HS-5 (cell line): ENCODE measurements at regions not wholly inside any gene's neighbourhood (a gene's known extent, or its start where the extent isn't known, plus 50 kb on each side); places are given as distances from the start of the nearest gene placed in this dataset.

Experiments used
- DNase-seq: peaks from one replicate; pipeline ENCODE4 v3.0.0-alpha.2; 2012; ENCODE audit warnings: low read depth

DNA sequence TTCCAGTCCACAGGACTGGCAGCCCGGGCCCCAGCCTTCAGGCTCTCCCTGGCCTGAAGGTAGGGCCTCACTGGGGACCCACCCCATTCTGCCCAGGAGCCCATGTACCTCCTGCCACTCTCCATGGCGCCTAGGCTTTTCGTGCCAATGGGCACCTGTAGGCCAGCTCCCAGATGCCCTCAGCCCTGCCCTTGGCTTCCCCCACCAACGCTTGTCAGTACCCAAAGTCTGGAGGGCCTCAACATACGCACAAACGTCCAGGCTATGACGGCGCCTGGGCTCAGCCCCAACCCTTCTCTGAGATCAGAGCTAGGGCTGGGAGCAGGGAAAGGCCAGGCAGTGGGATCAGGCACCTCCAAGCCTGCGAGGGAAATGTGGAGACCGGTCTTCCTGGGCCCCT, 816.9 kb upstream of the LUZP2 start:
- no peak for DNase-seq

DNA sequence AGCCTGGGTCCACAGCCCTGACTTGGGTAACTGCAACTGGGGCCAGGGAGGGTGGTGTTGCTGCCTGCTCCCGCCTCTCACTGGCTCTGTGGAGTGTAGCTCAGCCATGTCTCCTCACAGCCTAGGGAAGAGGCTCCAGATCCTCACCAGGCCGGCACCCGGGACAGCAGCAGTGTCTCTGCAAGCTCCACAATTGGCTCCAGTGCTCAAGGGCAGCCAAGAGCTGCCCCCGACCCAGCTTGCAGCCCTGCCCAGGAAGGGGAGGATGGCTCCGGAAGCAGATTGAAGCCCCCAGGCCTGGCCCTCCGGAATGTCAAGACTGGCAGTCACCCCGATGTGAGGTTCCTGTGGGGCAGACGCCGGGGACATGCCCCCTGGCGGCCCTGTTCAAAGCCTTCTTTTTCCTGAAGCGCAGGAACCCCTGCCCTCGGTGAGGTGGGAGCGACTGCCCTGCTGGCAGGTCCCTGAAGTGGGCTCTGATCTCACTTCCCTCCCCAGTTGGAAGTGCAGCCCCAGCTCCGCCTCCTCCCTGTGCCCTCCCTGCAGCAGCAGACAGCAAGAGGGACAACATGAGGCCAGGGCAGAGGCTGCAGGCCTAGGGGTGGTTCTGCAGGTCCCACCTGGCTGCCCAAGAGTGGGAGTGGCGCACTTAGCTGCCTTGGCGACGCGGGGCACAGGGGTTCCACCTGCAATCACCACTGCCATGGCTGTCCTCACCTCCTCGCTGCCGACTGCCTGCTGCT, 816.2 kb upstream of the LUZP2 start:
- no peak for DNase-seq

DNA sequence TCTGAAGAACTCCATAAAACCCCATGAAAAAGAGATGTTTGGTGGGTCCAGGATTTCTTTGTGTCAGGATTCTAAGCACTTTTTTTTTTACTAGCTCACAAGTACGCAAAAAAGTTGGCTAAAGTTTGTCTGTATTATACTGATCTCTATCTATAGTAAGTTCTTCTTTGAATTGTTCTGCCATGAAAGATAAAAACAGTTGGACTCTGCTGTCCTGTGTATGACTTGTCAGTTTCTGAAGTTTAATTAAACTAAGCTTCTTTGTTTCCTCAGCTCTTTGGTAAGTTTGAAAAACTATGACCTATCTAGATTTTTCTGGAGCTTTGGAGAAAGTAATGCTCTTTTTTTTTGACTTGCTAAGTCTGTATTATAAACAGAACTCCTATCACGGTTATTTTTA, 812.2 kb upstream of the LUZP2 start:
- no peak for DNase-seq

DNA sequence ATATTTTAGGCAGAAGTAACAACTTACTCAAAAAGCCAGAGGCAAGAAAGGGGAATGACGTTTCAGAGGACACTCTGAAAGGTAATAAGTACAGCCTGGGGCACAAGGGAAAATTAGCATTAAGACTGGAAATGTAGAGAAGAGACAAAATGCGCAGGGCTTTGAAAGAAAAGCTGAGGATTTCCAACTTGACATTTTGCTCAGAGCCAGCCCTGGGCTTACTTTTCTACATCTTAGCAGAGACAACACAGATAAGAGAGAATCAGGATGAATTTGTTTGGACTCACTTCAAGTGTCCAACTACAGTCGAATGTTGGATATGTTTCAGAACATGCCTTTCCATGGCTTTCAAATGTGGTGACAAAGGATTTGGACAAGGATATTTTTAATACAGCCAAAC, 808.9 kb upstream of the LUZP2 start:
- DNase-seq, result no peak

DNA sequence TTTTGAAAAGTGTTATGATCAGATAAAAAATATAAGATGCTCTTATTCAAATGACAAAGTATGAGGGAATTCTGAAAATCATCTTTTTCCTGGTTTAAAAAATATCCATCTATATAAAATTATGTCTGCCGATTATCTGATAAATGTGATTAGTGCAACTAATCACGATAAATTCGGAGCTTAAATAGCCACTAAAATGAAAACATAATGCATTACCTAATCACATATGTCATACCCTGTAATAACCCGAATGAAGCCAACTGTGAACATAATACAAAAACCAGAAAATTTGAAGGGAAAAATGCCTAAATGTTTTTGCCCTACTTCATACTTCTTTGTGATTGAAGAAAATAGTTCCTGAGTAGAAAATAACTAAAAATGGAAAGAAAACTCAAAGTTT, 808.4 kb upstream of the LUZP2 start:
- no peak for DNase-seq

DNA sequence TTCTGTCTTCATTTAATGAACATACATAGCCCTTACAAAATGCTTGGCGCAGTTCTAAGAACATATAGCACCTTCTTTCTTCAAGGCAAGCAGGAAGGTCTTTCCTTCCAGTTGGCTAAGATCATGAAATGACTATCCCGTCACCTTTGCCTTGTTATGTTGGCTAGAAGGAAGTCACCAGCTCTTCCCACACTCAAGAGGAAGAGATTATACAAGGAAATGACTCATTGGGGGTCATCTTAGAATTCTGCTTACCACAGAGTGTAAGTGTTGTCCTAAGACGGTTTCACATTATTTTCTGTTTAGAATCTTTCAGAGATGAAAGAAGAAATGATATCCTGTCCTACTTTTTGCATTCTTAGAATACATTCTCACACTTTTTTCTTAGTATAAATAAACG, 808.0 kb upstream of the LUZP2 start:
- peak; percentile 46 for DNase-seq

DNA sequence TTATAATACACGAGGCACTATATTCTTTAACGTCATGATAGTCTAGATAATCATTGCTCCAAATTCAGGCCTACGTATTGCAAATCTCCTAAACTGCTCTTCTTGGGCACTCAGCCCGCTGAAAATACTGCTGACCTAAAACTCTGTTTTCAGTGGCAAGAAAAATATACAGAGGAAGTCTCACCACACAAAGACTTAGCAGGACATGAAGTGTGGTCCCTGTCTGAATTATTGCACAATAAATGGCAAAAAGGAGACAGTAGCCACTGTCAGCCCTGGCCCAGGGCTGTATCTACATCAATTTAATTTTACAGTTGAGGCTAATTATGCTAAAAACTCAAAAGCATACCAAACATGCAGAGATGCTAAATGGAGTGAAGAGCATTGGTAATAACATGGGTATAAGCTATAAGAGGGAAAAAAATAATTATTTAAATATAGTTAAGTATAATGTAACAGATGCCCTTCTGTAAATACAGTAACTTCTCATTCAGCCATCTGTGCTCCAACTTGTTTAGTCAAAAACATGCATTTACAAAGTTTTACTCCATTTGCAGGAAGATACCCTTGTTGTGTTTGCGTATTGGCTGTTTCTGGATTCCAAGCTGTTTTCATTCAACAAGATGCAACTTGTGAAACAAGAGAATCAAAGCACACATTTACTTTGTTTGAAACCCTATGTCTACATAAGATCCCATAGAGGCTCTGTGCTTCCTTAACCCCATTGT, 800.0 kb upstream of the LUZP2 start:
- no peak for DNase-seq

DNA sequence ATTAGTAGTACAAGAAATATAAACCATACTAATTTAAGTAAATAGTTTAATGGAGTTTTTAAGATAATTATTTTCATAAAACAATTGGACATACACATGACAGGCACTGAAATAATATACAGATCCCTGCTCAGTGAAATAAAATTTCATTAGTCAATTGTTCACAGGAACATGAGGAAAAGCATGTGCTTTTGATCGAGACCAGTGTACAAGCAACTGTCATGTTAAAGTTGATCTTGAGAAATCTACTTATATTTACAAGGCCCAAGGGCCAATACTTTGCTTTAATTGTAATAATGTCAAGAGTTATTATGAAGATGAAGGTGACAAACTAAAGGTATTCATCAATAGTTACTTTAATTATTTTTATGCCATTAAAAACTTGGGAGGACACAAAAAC, 792.7 kb upstream of the LUZP2 start:
- no peak for DNase-seq

DNA sequence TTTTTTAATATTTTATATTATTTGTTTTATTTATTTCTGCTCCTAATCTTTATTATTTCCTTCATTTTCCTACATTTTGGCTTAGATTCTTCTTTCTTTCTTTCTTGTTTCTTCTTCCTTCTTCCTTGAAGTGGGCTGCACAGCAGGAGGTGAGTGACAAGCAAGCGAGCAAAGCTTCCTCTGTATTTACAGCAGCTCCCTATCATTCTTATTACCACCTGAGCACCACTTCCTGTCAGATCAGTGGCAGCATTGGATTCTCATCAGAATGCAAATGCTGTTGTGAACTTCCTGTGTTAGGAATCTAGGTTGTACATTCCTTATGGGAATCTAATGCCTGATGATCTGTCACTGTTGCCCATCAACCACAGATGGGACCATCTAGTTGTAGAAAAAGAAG, 784.9 kb upstream of the LUZP2 start:
- no peak for DNase-seq

DNA sequence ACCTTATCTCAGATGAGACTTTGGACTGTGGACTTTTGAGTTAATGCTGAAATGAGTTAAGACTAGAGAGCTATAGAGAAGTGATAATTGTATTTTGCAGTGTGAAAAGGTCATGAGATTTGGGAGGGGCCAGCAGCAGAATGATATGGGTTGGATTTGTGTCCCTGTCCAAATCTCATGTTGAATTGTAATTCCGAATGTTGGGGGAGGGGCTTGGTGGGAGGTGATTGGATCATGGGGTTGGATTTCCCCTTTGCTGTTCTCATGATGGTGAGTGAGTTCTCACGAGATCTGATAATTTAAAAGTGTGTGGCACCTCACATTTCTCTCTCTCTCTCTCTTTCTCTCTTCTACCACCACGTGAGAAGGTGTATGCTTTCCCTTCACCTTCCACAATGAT, 777.8 kb upstream of the LUZP2 start:
- no peak for DNase-seq

DNA sequence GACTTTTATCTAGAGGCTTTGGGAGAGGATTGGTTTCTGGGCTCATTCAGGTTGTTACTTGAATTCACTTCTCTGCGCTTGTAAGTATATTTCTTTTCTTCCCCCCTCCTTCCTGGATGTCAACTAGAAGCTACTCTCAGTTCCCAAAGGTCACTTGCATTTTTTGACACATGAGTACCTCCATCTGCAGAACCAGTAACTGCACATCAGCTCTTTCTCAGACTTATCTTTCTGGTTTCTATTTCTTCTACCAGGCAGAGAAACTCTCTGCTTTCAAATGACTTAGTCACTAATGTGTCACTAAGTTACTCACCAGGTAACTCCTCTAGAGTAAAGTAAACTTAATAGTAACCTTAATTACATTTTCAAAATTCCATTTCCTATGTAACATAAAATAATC, 773.0 kb upstream of the LUZP2 start:
- DNase-seq, result peak; percentile 23

DNA sequence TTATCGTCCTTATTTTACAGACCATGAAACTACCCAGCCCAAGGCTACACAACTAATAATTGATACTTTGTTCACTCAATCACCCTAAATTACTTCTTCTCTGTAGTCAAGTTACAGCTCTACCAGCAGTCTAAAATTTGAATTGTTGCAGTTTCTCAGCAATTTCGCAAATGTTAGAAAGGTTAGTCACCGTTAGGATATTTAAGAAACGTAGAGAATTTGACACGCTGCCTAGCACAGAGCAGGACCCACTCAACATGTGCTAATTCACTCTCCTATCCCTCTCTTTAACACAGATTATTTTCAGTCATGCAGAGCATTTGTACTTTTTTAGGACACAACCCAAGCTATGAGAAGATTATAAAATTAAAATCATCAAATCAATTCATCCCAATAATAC, 771.1 kb upstream of the LUZP2 start:
- DNase-seq, result peak; percentile 61

DNA sequence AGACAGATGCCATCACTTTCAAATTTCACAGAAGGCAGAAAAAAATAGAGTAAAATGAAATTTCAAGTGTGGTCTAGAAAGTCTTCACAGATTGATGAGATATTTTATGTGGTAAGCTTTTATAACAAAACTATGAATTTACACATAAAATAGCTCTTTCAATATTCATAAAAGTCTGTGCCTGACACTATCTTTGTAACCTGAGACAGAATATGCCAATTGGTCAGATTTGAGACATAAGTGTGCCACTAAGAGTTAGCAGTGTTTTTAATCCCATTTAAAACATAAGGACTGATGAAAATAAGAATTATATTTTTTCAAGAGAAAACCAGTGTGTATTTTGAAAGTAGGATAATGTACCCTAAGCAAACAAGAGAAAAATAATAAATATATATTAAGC, 769.5 kb upstream of the LUZP2 start:
- DNase-seq, result no peak

DNA sequence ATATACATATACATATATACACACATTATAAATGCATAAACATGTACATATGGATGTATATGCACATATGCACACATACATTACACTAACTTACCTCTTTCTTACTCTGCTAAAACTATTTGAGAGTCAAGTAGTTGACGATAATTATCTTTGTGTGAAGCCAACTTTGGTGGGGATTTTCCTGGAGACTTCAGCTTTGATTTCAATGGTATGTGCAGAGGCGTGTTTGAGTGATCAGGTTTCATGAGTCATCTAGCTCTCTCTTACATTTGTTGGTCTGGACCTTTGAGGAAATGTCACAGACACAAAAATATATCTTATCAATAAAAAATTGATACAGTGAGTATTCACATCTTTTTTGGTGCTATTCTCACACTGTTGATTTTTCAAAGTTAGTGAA, 769.1 kb upstream of the LUZP2 start:
- DNase-seq, result peak; percentile 55

DNA sequence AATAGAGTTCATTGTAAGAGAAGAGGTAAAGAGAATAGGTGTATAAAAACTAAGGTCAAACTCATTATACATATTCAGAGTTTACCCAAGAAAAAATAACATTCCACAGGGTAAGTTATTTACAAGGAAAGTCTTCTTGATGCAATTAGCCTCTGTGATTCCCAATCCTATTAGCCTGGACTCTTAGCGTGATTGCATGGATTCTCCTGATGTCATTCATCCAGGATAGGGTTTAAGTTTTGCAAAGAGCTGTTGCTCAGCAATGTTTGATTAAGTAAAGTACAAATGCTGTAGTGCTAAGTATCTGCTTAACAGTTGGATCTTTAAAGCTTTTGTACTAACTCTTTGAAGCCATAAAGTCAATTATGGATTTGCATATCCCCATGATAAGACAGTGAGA, 767.8 kb upstream of the LUZP2 start:
- no peak for DNase-seq

DNA sequence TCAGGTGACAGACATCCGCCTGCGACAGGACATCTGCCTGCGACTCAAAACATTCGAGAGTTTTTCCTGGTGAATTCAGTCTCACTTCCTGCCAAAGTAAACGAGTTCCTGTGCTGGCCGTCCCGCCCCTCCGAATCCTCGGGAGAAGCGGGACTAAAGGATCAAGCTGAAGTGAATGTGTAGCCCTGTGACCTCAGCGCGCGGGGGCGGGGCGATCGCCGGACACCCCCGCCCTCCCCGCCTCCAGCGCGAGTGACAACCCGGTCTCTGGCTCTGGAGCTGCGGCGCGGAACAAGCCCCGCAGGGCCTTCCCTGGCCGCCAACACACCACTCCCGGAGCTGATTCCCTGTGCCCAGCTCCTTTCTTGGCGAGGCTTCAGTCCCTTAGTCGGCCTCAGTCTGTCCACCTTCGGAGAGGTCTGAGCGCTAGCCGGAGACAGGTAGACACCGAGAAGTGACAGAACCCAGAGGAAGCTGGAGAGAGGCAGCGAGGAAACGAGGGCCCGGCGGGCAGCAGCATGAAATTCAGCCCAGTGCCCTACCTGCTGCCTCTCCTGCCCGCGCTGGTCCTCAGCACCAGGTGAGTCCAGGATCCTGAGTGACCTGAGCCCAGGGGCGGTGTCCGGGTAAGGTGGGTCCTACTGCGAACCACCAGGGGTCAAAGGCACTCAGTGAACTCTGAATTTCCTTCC, 766.4 kb upstream of the LUZP2 start:
- DNase-seq, result no peak

DNA sequence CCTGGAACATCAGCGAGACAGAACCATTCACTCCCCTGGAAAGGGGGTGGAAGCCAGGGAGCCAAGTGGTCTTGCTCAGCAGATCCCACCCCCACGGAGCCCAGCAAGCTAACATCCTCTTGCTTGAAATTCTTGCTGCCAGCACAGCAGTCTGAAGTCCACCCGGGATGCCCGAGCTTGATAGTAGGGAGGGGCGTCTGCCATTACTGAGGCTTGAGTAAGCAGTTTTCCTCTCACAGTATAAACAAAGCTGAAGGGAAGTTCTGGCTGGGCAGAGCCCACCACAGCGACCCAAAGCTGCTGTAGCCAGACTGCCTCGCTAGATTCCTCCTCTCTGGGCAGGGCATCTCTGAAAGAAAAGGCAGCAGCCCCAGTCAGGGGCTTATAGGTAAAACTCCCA, 764.8 kb upstream of the LUZP2 start:
- no peak for DNase-seq

DNA sequence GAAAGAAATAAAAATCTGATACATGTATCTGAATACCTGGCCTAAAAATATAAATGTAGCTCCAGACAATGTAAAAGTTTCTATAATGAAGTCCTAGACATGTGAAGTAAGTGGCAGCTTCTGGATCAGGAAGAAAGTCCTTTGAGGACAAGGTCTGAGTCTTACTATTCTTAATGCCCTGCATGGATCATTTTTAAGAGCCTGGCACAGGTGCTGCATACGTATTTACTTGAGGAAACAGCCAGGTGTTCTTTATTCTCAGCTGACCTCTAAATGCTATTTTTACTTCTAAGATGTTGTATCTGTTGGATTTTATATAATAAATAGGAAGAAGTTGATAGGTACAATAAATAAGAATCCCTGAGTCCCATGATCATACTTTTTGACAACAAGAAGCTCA, 750.0 kb upstream of the LUZP2 start:
- DNase-seq, result no peak

DNA sequence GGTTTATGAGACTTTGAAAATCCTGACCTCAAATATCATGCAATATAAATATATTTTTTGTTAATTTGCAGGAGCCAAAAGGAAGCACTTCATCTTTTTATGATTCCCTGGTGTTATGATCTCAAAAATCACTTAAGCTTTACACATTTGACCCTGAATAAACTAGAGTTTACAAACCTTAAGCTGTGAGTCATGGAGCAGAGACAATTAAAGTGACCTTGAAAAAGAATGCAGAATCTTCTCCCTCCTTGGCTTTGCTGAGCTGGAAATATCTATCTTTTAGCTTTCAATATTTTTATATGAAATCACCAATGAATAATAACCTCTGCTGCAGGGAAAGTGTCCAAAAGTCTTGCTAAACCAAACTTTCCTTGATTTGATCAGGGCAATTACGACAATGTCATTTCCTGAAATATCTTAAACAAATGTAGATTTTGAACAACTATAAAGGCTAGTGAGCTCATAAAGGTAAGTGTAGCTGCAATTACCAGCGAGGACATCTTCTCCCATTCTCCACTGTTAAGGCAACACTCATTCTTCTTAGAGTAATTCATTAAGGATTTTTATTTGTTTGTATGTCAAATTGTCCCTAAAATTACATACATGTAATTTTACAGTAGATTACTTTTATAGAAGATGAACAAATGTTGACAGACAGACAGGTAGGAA, 747.0 kb upstream of the LUZP2 start:
- DNase-seq, result no peak

DNA sequence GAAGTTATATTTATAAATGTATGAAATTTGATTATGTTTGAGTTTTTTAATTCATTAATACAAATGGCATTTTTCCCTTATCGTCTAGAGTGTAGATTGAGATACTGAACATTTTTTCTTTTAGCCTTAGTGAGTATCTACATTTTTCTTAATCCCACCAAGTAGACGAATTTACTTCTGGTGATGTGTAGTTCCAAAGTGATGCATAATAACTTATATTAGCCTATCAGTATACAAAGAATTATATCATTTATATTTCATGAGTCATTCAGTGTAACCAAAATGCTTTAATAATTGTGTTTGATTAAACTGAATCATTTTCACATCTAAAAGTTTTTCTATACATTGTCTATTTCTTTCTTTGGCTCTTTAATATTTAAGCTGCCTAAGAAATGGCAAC, 745.6 kb upstream of the LUZP2 start:
- no peak for DNase-seq

DNA sequence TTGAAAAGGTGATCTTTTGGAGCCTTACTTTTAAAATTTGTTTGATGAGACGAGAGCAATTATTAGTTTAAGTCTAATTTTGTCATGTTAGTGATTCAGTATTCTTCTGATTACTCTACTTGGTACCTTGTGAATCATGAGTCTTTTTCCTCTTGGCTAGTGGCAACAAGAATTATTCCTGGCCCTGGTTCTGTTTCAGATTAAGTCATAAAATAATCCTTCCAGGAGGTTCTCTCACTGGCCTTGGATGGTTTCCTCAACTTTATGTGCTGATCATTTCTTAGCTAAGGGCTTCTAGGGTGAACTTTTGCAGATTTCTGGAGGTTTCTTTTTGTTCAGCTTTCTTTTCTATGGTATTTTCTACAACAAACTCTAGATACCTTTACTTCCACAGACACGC, 741.8 kb upstream of the LUZP2 start:
- DNase-seq, result no peak

DNA sequence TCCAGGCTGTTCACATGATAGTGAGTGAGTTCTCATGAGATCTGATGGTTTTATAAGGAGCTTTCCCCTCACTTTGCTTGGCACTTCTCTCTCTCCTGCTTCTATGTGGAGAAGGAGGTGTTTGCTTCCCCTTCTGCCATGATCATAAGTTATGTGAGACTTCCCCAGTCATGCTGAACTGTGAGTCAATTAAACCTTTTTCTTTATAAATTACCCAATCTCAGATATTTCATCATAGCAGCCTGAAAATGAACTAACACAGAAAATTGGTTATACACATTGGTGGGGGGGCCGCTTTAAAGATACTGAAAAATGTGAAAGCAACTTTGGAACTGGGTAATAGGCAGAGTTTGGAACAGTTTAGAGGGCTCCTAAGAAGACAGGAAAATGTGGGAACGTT, 741.1 kb upstream of the LUZP2 start:
- no peak for DNase-seq

DNA sequence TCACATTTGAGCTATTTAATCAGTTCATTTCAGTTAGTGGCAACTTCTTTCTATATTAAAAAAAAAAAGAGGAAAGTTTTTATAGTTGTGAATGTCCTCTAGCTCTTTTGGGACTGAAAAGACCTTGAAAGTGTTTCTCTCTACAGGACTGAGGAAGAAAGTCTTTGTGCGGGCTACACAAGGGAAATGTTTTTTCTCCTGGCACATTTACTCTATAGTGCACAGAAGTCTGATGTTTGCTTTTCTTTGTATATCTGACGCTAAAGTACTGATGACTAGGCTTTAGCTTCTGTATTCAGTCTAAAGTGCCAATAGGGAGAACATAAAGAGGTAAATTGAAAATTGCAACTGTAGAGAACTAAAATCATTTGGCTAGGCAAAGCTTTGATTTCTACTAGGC, 737.4 kb upstream of the LUZP2 start:
- DNase-seq, result no peak
